Brain microvascular endothelial cell (primary cell): ENCODE measurements at regions not wholly inside any gene's neighbourhood (a gene's known extent, or its start where the extent isn't known, plus 50 kb on each side); places are given as distances from the start of the nearest gene placed in this dataset.

Experiments used
- DNase-seq: peaks from one replicate; pipeline ENCODE4 v3.0.0-alpha.2; 2020
- H3K27ac ChIP-seq: fragments of 250-450 bp; sonication (Bioruptor Pico); 2 replicates; pipeline ENCODE4 v1.5.1; 2020; ENCODE audit warnings: mild to moderate bottlenecking, moderate library complexity
- H3K27me3 ChIP-seq: fragments of 250-450 bp; sonication (Bioruptor Pico); replicated peaks from 2 replicates; pipeline ENCODE4 v1.5.1; 2020; ENCODE audit warnings: mild to moderate bottlenecking
- H3K36me3 ChIP-seq: fragments of 250-450 bp; sonication (Bioruptor Pico); replicated peaks from 2 replicates; pipeline ENCODE4 v1.5.1; 2020; ENCODE audit warnings: mild to moderate bottlenecking
- H3K4me3 ChIP-seq: 2 replicates; pipeline ENCODE4 v1.5.1; 2011; ENCODE audit warnings: low read depth, mild to moderate bottlenecking, control low read depth, low read length, moderate library complexity
- in situ Hi-C: cut with HindIII; loops from 2 replicates; pipeline ENCODE4 v1.10.0; 2017; ENCODE audit warnings: low sequenced_read_pairs, low pct_ligation_motif_present
- TF ChIP-seq, protein P1 (sequence below): IDR thresholded peaks from 2 replicates; pipeline ENCODE4 v1.5.1; 2011; ENCODE audit warnings: low read depth, mild to moderate bottlenecking, moderate library complexity, low read length, control low read depth, inconsistent platforms; ENCODE audit errors: missing control alignments

DNA sequence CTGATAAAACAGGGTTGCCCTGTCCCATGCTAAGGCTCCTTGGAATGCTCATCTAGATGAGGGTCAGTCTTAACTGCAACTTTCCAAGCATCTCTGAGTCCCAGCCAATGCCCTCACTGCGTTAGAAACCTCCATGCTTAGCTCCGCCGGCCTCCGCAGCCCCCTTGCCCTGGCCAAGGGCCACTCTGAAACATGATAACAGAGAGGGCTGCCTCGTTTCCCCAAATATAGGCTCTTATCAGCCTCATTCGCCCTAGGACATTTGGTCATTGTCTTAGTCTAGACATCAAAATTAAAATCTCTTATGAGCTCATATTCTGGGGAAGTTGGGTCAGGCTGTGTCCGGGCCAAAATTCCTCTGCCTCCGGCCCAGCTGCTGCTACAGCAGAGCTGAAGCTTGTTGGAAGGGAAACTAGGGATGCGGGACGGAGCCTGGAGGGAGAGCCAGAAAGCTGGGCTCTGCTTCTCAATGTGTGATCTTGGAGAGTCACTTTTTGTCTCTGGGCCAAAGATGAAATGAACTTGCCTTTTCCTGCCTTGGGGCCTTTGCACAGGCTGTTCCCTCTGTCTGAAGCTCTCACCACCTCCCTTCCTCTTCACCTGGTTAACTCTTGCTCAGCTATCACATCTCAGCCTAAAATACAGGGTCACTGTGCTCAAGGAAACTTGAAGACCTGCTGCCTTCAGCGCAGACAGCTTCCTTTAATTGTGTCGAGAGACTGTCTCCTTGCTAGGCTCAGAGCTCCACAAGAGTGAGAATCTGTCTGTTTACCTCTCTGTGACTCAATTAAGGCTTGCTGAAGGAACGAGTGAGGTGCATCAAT lies 191.3 kb downstream of the RGS3 start:
- H3K27ac ChIP-seq: no peak overlapping the region
- DNase-seq: no peak

DNA sequence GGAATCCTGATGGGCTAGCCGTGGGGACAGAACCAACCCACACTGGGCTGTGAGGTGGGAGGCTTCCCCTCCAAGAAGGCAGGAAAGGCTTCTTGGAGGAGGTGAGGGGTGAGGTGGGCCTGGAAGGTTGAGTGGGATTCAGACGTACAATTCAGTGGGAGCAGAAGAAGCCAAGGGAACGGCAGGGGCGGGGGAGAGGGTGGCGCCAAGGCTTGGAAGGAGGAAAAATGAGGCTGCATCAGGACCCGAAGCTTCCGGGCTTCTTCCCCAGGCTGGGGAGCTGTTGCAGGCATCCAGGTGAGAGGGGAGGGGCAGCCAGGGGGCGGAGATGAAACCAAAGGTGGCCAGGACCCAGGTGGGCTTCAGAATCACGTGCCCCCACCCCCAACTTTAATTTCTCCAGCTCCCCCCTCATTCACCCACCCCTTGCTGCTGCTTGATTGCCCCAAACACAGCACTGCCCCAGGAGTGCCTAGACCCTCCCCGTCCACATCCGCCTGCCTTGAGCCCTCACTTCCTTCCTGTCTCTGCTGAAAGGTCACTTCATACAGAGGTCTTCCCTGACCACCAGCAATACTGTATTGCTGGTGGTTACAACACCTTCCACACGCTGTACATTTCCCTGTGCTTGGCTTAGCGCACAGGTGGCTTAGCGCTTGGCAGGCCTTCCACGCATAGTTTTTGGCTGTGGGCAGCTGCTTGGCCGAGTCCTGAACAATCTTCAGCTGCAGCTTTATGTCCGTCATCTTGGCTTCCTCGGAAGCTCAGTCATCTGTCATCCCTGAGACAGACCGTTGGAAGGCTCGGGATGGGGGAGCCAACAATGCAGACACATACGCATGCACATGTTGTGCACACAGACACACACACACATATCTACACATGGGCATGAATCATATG lies 193.5 kb downstream of the RGS3 start:
- no peak for DNase-seq
- in situ Hi-C loops: loop anchor here (10.0 kb wide), 2 partner anchors 72 to 212 kb away; no protein-coding TSS in a partner anchor
- H3K4me3 ChIP-seq: no peak overlapping the region

More for the DNA sequence above, 191.3 kb downstream of the RGS3 start:
- in situ Hi-C loops: loop anchor here (10.0 kb wide), 2 partner anchors 70 to 210 kb away; no protein-coding TSS in a partner anchor
- Histone ChIP-seq H3K27me3 (no peaks in the 10 kb centered on the region), H3K4me3 (no peak overlapping the region), H3K36me3 (no peaks in the 10 kb centered on the region)
- TF ChIP-seq, protein P1, sequence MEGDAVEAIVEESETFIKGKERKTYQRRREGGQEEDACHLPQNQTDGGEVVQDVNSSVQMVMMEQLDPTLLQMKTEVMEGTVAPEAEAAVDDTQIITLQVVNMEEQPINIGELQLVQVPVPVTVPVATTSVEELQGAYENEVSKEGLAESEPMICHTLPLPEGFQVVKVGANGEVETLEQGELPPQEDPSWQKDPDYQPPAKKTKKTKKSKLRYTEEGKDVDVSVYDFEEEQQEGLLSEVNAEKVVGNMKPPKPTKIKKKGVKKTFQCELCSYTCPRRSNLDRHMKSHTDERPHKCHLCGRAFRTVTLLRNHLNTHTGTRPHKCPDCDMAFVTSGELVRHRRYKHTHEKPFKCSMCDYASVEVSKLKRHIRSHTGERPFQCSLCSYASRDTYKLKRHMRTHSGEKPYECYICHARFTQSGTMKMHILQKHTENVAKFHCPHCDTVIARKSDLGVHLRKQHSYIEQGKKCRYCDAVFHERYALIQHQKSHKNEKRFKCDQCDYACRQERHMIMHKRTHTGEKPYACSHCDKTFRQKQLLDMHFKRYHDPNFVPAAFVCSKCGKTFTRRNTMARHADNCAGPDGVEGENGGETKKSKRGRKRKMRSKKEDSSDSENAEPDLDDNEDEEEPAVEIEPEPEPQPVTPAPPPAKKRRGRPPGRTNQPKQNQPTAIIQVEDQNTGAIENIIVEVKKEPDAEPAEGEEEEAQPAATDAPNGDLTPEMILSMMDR: no peak

DNA sequence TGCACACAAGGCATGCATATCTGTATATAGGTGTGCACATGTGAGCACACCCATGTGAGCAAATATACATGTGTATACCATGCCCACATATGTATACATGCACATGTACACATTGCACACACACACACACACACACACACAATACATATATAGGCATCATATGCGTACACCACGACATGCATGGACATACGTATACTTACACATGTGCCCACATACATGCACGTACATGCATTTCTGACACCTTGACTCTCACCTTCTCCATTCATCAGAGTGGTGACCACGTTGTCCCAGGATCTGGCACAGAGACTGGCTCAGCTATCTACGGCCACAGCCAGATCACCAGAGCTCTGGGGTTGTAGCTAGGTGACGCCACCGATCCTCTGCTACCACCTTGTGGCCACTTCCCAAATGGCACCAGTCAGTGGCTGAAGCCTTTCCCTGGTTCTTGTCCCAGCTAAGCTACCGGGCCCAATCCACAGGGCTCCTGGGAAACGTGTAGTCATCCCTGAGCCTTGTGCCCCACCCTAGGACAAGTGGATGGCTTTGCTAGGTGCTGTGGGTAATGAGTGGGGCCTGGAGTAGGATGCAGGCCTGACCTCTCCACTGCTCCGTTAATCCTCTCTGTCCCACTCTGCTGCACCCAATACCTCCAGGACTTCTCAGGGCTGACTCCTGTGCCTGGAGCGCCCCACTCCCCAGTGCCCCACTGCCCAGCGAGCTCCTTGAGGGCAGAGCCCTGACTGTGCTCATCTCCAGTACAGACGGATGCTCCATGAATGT lies 194.4 kb downstream of the RGS3 start:
- DNase-seq: peak; percentile 81
- H3K36me3 ChIP-seq: no peaks in the 10 kb centered on the region
- no peak overlapping the region for H3K27ac ChIP-seq
- TF ChIP-seq, protein P1: peak; percentile 96
- in situ Hi-C loops: loop anchor here (10.0 kb wide), 2 partner anchors 73 to 213 kb away; no protein-coding TSS in a partner anchor
- no peak overlapping the region for H3K4me3 ChIP-seq
- H3K27me3 ChIP-seq: no peaks in the 10 kb centered on the region

More for the DNA sequence above, 193.5 kb downstream of the RGS3 start:
- Histone ChIP-seq H3K27me3 (no peaks in the 10 kb centered on the region), H3K27ac (no peak overlapping the region), H3K36me3 (no peaks in the 10 kb centered on the region)
- TF ChIP-seq, protein P1: no peak

DNA sequence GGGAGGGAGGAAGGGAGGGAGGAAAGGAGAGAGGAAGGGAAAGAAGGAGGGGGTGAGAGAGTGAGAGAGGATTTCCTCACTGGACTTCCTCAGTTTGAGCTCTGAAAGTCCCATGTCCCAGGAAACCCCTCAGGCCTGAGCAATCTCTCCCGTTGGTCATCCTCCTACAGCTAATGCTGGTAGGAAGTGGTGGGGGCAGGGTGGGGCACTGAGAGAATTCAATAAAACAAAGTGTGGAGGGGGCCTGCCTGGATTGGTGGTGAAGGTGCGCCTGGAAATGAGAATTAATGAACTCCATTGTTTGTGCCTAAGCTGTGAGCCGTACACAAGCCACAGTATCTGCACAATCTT lies 195.0 kb downstream of the RGS3 start:
- TF ChIP-seq, protein P1: no peak
- Histone ChIP-seq H3K27ac (no peak overlapping the region), H3K4me3 (no peak overlapping the region), H3K27me3 (no peaks in the 10 kb centered on the region), H3K36me3 (no peaks in the 10 kb centered on the region)
- DNase-seq: no peak
- in situ Hi-C loops: loop anchor here (10.0 kb wide), 2 partner anchors 74 to 214 kb away; no protein-coding TSS in a partner anchor

DNA sequence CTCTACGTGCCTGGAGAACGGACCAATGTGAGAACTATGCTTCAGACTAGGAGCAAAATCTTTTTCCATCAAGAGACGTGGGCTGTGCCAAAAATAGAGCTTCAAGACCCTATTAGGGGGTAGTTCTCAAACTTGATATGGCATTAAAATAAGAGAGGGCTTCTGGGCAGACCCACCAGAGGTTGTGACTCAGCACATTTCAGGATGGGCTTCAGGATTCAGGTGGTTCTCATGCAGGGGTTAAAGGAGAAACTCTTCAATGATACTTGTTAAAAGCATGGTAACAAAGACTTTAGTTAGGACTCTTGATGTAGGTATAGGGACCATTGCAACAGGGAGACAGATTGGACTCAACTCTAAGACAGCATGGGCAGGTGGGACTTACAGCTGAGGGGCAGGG lies 195.5 kb downstream of the RGS3 start:
- Histone ChIP-seq H3K4me3 (no peak overlapping the region), H3K27me3 (no peaks in the 10 kb centered on the region), H3K27ac (no peak overlapping the region), H3K36me3 (no peaks in the 10 kb centered on the region)
- TF ChIP-seq, protein P1: no peak
- in situ Hi-C loops: loop anchor here (10.0 kb wide), 2 partner anchors 74 to 214 kb away; no protein-coding TSS in a partner anchor
- DNase-seq: no peak
